HL-60 (cell line): ENCODE measurements at regions not wholly inside any gene's neighbourhood (a gene's known extent, or its start where the extent isn't known, plus 50 kb on each side); places are given as distances from the start of the nearest gene placed in this dataset.

Source experiments
- CTCF ChIP-seq: IDR thresholded peaks from one replicate; pipeline ENCODE4 v1.5.1; 2011; ENCODE audit warnings: low read length, control low read depth, inconsistent platforms; ENCODE audit not compliant: insufficient read depth
- POLR2AphosphoS5 ChIP-seq: IDR thresholded peaks from 2 replicates; pipeline ENCODE4 v1.6.1; 2012; ENCODE audit warnings: low read depth
- SPI1 ChIP-seq: IDR thresholded peaks from 2 replicates; pipeline ENCODE4 v1.6.1; 2012; ENCODE audit warnings: low read depth, mild to moderate bottlenecking, borderline replicate concordance
- TF ChIP-seq, protein P1 (sequence below): IDR thresholded peaks from 2 replicates; pipeline ENCODE4 v1.6.1; 2012; ENCODE audit warnings: low read depth; ENCODE audit not compliant: insufficient replicate concordance

GRCh38 chr20:57006411-57007170, 259.9 kb downstream of the BMP7 start:
- TF ChIP-seq POLR2AphosphoS5 (no peak), SPI1 (no peak), CTCF (no peak)
- TF ChIP-seq, protein P1, sequence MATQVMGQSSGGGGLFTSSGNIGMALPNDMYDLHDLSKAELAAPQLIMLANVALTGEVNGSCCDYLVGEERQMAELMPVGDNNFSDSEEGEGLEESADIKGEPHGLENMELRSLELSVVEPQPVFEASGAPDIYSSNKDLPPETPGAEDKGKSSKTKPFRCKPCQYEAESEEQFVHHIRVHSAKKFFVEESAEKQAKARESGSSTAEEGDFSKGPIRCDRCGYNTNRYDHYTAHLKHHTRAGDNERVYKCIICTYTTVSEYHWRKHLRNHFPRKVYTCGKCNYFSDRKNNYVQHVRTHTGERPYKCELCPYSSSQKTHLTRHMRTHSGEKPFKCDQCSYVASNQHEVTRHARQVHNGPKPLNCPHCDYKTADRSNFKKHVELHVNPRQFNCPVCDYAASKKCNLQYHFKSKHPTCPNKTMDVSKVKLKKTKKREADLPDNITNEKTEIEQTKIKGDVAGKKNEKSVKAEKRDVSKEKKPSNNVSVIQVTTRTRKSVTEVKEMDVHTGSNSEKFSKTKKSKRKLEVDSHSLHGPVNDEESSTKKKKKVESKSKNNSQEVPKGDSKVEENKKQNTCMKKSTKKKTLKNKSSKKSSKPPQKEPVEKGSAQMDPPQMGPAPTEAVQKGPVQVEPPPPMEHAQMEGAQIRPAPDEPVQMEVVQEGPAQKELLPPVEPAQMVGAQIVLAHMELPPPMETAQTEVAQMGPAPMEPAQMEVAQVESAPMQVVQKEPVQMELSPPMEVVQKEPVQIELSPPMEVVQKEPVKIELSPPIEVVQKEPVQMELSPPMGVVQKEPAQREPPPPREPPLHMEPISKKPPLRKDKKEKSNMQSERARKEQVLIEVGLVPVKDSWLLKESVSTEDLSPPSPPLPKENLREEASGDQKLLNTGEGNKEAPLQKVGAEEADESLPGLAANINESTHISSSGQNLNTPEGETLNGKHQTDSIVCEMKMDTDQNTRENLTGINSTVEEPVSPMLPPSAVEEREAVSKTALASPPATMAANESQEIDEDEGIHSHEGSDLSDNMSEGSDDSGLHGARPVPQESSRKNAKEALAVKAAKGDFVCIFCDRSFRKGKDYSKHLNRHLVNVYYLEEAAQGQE = no peak
